ENCODE measurements at regions not wholly inside any gene's neighbourhood (a gene's known extent, or its start where the extent isn't known, plus 50 kb on each side); places are given as distances from the start of the nearest gene placed in this dataset.

DNA sequence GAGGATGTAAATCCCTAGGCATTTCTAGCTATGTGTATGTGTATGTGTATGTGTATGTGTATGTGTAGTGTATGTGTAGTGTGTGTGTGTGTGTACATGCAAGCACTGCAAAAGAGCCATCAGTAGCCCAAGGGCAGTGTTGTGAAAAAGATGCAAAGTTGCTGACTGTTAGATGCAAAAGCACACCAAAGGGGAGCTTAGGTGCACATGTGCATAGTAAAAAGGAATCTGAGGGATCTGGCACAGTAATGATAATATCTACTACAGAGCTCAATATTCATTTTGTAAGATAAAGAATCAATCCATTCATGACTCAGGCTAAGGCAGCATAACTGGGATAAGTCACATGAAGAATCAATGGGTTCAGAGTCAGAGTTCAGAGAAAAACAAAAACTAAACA lies 80.2 kb downstream of the TMEM47 start:
- Histone ChIP-seq H3F3A (ENCODE audit: control insufficient read depth, insufficient read depth) (no peaks in the 10 kb centered on the region), H3K4me1 (ENCODE audit: control insufficient read depth, low read length) (no peaks in the 10 kb centered on the region), H3K4me3 (ENCODE audit: low read length) (no peak overlapping the region), H3K9me3 (ENCODE audit: control insufficient read depth, insufficient read depth, low read length) (no peaks in the 10 kb centered on the region), H3K27me3 (ENCODE audit: control insufficient read depth, low read length) (no peaks in the 10 kb centered on the region), H4K20me1 (ENCODE audit: control insufficient read depth, insufficient read depth, low read depth, low read length) (no peaks in the 10 kb centered on the region), H3K79me2 (ENCODE audit: control insufficient read depth, low read length) (no peaks in the 10 kb centered on the region), H3K36me3 (ENCODE audit: control insufficient read depth, low read length) (no peaks in the 10 kb centered on the region), H3K4me2 (ENCODE audit: low read length) (no peak overlapping the region), H3K9me2 (replicated peaks; ENCODE audit: control insufficient read depth, low read length) (no peaks in the 10 kb centered on the region), H3K27ac (ENCODE audit: low read depth, low read length) (no peak overlapping the region)
- TF ChIP-seq EZH2phosphoT487 (IDR thresholded peaks at IDR 0.05; ENCODE audit: borderline replicate concordance, low read length) = no peak
- TF ChIP-seq, protein P1, sequence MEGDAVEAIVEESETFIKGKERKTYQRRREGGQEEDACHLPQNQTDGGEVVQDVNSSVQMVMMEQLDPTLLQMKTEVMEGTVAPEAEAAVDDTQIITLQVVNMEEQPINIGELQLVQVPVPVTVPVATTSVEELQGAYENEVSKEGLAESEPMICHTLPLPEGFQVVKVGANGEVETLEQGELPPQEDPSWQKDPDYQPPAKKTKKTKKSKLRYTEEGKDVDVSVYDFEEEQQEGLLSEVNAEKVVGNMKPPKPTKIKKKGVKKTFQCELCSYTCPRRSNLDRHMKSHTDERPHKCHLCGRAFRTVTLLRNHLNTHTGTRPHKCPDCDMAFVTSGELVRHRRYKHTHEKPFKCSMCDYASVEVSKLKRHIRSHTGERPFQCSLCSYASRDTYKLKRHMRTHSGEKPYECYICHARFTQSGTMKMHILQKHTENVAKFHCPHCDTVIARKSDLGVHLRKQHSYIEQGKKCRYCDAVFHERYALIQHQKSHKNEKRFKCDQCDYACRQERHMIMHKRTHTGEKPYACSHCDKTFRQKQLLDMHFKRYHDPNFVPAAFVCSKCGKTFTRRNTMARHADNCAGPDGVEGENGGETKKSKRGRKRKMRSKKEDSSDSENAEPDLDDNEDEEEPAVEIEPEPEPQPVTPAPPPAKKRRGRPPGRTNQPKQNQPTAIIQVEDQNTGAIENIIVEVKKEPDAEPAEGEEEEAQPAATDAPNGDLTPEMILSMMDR (IDR thresholded peaks at IDR 0.05; ENCODE audit: low read depth, low read length, poor library complexity, severe bottlenecking) = no peak

- TF ChIP-seq, protein P1 (IDR thresholded peaks at IDR 0.05; ENCODE audit: low read depth, low read length, poor library complexity, severe bottlenecking) = no peak
- TF ChIP-seq EZH2phosphoT487 (IDR thresholded peaks at IDR 0.05; ENCODE audit: borderline replicate concordance, low read length) = no peak
- Histone ChIP-seq H4K20me1 (ENCODE audit: control insufficient read depth, insufficient read depth, low read depth, low read length) (no peaks in the 10 kb centered on the region), H3K27me3 (ENCODE audit: control insufficient read depth, low read length) (no peaks in the 10 kb centered on the region), H3K36me3 (ENCODE audit: control insufficient read depth, low read length) (no peaks in the 10 kb centered on the region), H3K4me2 (ENCODE audit: low read length) (no peak overlapping the region), H3K9me2 (replicated peaks; ENCODE audit: control insufficient read depth, low read length) (no peaks in the 10 kb centered on the region), H3K79me2 (ENCODE audit: control insufficient read depth, low read length) (no peaks in the 10 kb centered on the region), H3K4me3 (ENCODE audit: low read length) (no peak overlapping the region), H3K4me1 (ENCODE audit: control insufficient read depth, low read length) (no peaks in the 10 kb centered on the region), H3K9me3 (ENCODE audit: control insufficient read depth, insufficient read depth, low read length) (no peaks in the 10 kb centered on the region), H3K27ac (ENCODE audit: low read depth, low read length) (no peak overlapping the region), H3F3A (ENCODE audit: control insufficient read depth, insufficient read depth) (no peaks in the 10 kb centered on the region)
These were observed 91.1 kb downstream of the TMEM47 start for GRCh38 chrX:34565981-34566380.

DNA sequence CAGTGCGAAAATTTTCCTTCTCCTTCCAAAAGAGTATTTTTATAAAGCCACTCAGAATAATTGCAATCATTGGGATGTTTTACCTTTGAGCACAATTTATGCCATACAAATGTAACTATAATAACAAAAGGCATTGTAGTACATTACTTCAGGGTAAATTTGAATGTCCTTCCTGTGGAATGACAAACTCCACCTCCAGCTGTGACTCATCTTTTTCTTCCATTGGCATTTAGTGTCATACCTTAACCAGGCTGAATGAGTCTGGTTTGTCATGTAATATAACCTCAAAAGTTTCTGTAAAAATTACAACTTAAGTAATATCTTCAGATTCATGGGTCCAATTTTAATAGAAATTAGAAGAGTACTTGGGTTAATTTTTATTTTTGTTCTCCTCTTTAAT lies 93.3 kb downstream of the TMEM47 start:
- H3K4me2 ChIP-seq (ENCODE audit: low read length) = no peak overlapping the region
- no peaks in the 10 kb centered on the region for H3K79me2 ChIP-seq (ENCODE audit: control insufficient read depth, low read length)
- H3K27me3 ChIP-seq (ENCODE audit: control insufficient read depth, low read length) = no peaks in the 10 kb centered on the region
- no peaks in the 10 kb centered on the region for H3K9me2 ChIP-seq (replicated peaks; ENCODE audit: control insufficient read depth, low read length)
- H3K4me1 ChIP-seq (ENCODE audit: control insufficient read depth, low read length) = no peaks in the 10 kb centered on the region
- H3K4me3 ChIP-seq (ENCODE audit: low read length) = no peak overlapping the region
- H3K36me3 ChIP-seq (ENCODE audit: control insufficient read depth, low read length) = no peaks in the 10 kb centered on the region
- H3F3A ChIP-seq (ENCODE audit: control insufficient read depth, insufficient read depth) = no peaks in the 10 kb centered on the region
- no peaks in the 10 kb centered on the region for H3K9me3 ChIP-seq (ENCODE audit: control insufficient read depth, insufficient read depth, low read length)
- H4K20me1 ChIP-seq (ENCODE audit: control insufficient read depth, insufficient read depth, low read depth, low read length) = no peaks in the 10 kb centered on the region
- no peak for TF ChIP-seq EZH2phosphoT487 (IDR thresholded peaks at IDR 0.05; ENCODE audit: borderline replicate concordance, low read length)
- TF ChIP-seq, protein P1 (IDR thresholded peaks at IDR 0.05; ENCODE audit: low read depth, low read length, poor library complexity, severe bottlenecking) = no peak
- no peak overlapping the region for H3K27ac ChIP-seq (ENCODE audit: low read depth, low read length)

DNA sequence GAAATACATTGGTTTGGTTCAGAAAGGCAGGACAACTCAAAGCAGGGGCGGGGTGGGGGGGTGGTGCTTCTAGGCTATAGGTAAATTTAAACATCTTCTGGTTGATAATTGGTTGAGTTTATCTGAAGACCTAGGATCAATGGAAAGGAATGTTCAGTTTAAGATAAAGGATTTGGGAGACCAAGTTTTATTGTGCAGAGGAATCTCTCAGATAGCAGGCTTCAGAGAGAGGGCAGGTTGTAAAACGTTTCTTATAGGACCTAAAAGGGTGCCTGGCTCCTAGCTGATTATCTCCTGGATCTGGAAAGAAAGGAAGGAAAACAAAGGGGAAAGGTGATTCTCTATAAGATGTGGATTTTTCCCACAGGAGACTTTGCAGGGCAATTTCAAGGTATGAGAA lies 94.0 kb downstream of the TMEM47 start:
- Histone ChIP-seq H3K27ac (ENCODE audit: low read depth, low read length) (no peak overlapping the region), H3K79me2 (ENCODE audit: control insufficient read depth, low read length) (no peaks in the 10 kb centered on the region), H4K20me1 (ENCODE audit: control insufficient read depth, insufficient read depth, low read depth, low read length) (no peaks in the 10 kb centered on the region), H3F3A (ENCODE audit: control insufficient read depth, insufficient read depth) (no peaks in the 10 kb centered on the region), H3K27me3 (ENCODE audit: control insufficient read depth, low read length) (no peaks in the 10 kb centered on the region), H3K36me3 (ENCODE audit: control insufficient read depth, low read length) (no peaks in the 10 kb centered on the region), H3K4me3 (ENCODE audit: low read length) (no peak overlapping the region), H3K4me1 (ENCODE audit: control insufficient read depth, low read length) (no peaks in the 10 kb centered on the region), H3K9me2 (replicated peaks; ENCODE audit: control insufficient read depth, low read length) (no peaks in the 10 kb centered on the region), H3K9me3 (ENCODE audit: control insufficient read depth, insufficient read depth, low read length) (no peaks in the 10 kb centered on the region), H3K4me2 (ENCODE audit: low read length) (no peak overlapping the region)
- TF ChIP-seq, protein P1 (IDR thresholded peaks at IDR 0.05; ENCODE audit: low read depth, low read length, poor library complexity, severe bottlenecking) = no peak
- no peak for TF ChIP-seq EZH2phosphoT487 (IDR thresholded peaks at IDR 0.05; ENCODE audit: borderline replicate concordance, low read length)
